Hepatocyte (in vitro differentiated cells): ENCODE measurements at regions not wholly inside any gene's neighbourhood (a gene's known extent, or its start where the extent isn't known, plus 50 kb on each side); places are given as distances from the start of the nearest gene placed in this dataset.
"Not testable (repeated sequence)": the region's sequence is repeated elsewhere in the genome, so short reads cannot be mapped to it uniquely, and the experiment has no call there.

Experiments used
- DNase-seq: peaks from one replicate; pipeline ENCODE4 v3.0.0-alpha.2; 2016; ENCODE audit warnings: low spot score
- H2AFZ ChIP-seq: fragments of 200-600 bp; sonication (generic); 2 replicates; pipeline ENCODE4 v1.6.0; 2016; ENCODE audit warnings: antibody characterized with exemption, mild to moderate bottlenecking
- H3K27ac ChIP-seq: fragments of 200-600 bp; sonication (generic); 2 replicates; pipeline ENCODE4 v1.5.1; 2016; ENCODE audit warnings: mild to moderate bottlenecking
- H3K27me3 ChIP-seq: fragments of 200-600 bp; sonication (generic); 2 replicates; pipeline ENCODE4 v1.6.1; 2016
- H3K36me3 ChIP-seq: fragments of 200-600 bp; sonication (generic); replicated peaks from 2 replicates; pipeline ENCODE4 v1.5.1; 2016; ENCODE audit warnings: low read depth; ENCODE audit not compliant: insufficient read depth
- H3K4me1 ChIP-seq: fragments of 200-600 bp; sonication (generic); 2 replicates; pipeline ENCODE4 v1.5.1; 2016; ENCODE audit warnings: mild to moderate bottlenecking, moderate library complexity; ENCODE audit not compliant: insufficient read depth
- H3K4me2 ChIP-seq: fragments of 200-600 bp; sonication (generic); 2 replicates; pipeline ENCODE4 v1.6.0; 2016
- H3K4me3 ChIP-seq: fragments of 200-600 bp; sonication (generic); 2 replicates; pipeline ENCODE4 v1.5.1; 2016; ENCODE audit warnings: mild to moderate bottlenecking
- H3K79me2 ChIP-seq: fragments of 200-600 bp; sonication (generic); 2 replicates; pipeline ENCODE4 v1.6.0; 2017; ENCODE audit warnings: mild to moderate bottlenecking
- H3K9me2 ChIP-seq: fragments of 200-600 bp; sonication (generic); replicated peaks from 2 replicates; pipeline ENCODE4 v1.6.0; 2017; ENCODE audit warnings: mild to moderate bottlenecking; ENCODE audit not compliant: insufficient read depth
- H3K9me3 ChIP-seq: fragments of 200-600 bp; sonication (generic); 2 replicates; pipeline ENCODE4 v1.5.1; 2016; ENCODE audit warnings: low read depth, mild to moderate bottlenecking
- H4K20me1 ChIP-seq: fragments of 200-600 bp; sonication (generic); 2 replicates; pipeline ENCODE4 v1.6.0; 2016; ENCODE audit warnings: mild to moderate bottlenecking; ENCODE audit not compliant: insufficient read depth, poor library complexity, severe bottlenecking
- CTCF ChIP-seq: fragments of 200-600 bp; sonication (generic); IDR thresholded peaks from 2 replicates; pipeline ENCODE4 v1.5.1; 2016; ENCODE audit warnings: antibody characterized with exemption, mild to moderate bottlenecking; ENCODE audit not compliant: poor library complexity
- EZH2 ChIP-seq: fragments of 200-600 bp; sonication (generic); IDR thresholded peaks from 2 replicates; pipeline ENCODE4 v1.6.1; 2016; ENCODE audit warnings: antibody characterized with exemption, mild to moderate bottlenecking, borderline replicate concordance
- EZH2phosphoT487 ChIP-seq: fragments of 200-600 bp; sonication (generic); IDR thresholded peaks from one replicate; pipeline ENCODE4 v1.6.1; 2018; ENCODE audit warnings: antibody characterized with exemption, mild to moderate bottlenecking, low read depth, moderate library complexity; ENCODE audit not compliant: unreplicated experiment, severe bottlenecking
- WGBS: methylation state at CpG from one replicate; pipeline ENCODE4 v1.1.6; 2016; ENCODE audit warnings: low lambda C conversion rate; ENCODE audit errors: missing lambda C conversion rate; 5-methylcytosine and 5-hydroxymethylcytosine counted together

GRCh38 chr1:5610432-5610831 lies 381.8 kb downstream of the NPHP4 start:
- H3K9me2 ChIP-seq, result no peaks in the 10 kb centered on the region
- no peak for DNase-seq
- H2AFZ ChIP-seq, result no peak overlapping the region
- H3K79me2 ChIP-seq, result no peaks in the 10 kb centered on the region
- no peak overlapping the region for H3K4me2 ChIP-seq
- peaks cover 7% of the 10 kb centered on the region for H3K4me1 ChIP-seq
- H4K20me1 ChIP-seq, result no peaks in the 10 kb centered on the region
- no peak overlapping the region for H3K4me3 ChIP-seq
- H3K36me3 ChIP-seq, result no peaks in the 10 kb centered on the region
- no peaks in the 10 kb centered on the region for H3K27me3 ChIP-seq
- H3K27ac ChIP-seq, result peak overlapping the region; percentile 92
- 88% methylated on average over 1 of the region's 1 CpG for WGBS
- H3K9me3 ChIP-seq, result no peaks in the 10 kb centered on the region
- TF ChIP-seq CTCF (no peak), EZH2phosphoT487 (no peak), EZH2 (no peak)

- DNase-seq, result no peak
- Histone ChIP-seq H3K9me3 (no peaks in the 10 kb centered on the region), H3K79me2 (no peaks in the 10 kb centered on the region), H3K36me3 (no peaks in the 10 kb centered on the region), H3K4me1 (peaks cover 6% of the 10 kb centered on the region), H3K27ac (no peak overlapping the region), H2AFZ (no peak overlapping the region), H3K4me2 (no peak overlapping the region), H4K20me1 (no peaks in the 10 kb centered on the region), H3K27me3 (peaks cover 3% of the 10 kb centered on the region), H3K9me2 (no peaks in the 10 kb centered on the region), H3K4me3 (no peak overlapping the region)
- WGBS, result 85% methylated on average over 3 of the region's 3 CpGs
- no peak for TF ChIP-seq EZH2
- TF ChIP-seq EZH2phosphoT487, result no peak
- no peak for TF ChIP-seq CTCF
Measured at GRCh38 chr1:5603353-5604104, 388.7 kb downstream of the NPHP4 start.

GRCh38 chr1:5602718-5603117 lies 389.5 kb downstream of the NPHP4 start:
- peaks cover 12% of the 10 kb centered on the region for H3K4me1 ChIP-seq
- not testable (repeated sequence) for DNase-seq, H3K27me3 ChIP-seq, H3K36me3 ChIP-seq, H2AFZ ChIP-seq, H3K9me2 ChIP-seq, H4K20me1 ChIP-seq, H3K4me2 ChIP-seq, H3K9me3 ChIP-seq, H3K79me2 ChIP-seq, H3K27ac ChIP-seq, H3K4me3 ChIP-seq
- WGBS, result 58% methylated on average over 4 of the region's 5 CpGs

- peaks cover 3% of the 10 kb centered on the region for H3K27me3 ChIP-seq
- 94% methylated on average over 13 of the region's 21 CpGs for WGBS
- no peak overlapping the region for H2AFZ ChIP-seq
- H3K4me3 ChIP-seq, result no peak overlapping the region
- no peaks in the 10 kb centered on the region for H4K20me1 ChIP-seq
- H3K9me3 ChIP-seq, result no peaks in the 10 kb centered on the region
- no peaks in the 10 kb centered on the region for H3K9me2 ChIP-seq
- no peak for TF ChIP-seq CTCF
- no peak for TF ChIP-seq EZH2phosphoT487
- no peak for TF ChIP-seq EZH2
- H3K36me3 ChIP-seq, result no peaks in the 10 kb centered on the region
- no peak for DNase-seq
- H3K4me1 ChIP-seq, result peaks cover 19% of the 10 kb centered on the region
- no peaks in the 10 kb centered on the region for H3K79me2 ChIP-seq
- no peak overlapping the region for H3K4me2 ChIP-seq
- no peak overlapping the region for H3K27ac ChIP-seq
Measured at GRCh38 chr1:5601516-5601915, 390.7 kb downstream of the NPHP4 start.
